ENCODE measurements at regions not wholly inside any gene's neighbourhood (a gene's known extent, or its start where the extent isn't known, plus 50 kb on each side); places are given as distances from the start of the nearest gene placed in this dataset.

GRCh38 chr6:147664092-147664491 is 155.6 kb downstream of the SAMD5 start:
- TF ChIP-seq, protein P1, sequence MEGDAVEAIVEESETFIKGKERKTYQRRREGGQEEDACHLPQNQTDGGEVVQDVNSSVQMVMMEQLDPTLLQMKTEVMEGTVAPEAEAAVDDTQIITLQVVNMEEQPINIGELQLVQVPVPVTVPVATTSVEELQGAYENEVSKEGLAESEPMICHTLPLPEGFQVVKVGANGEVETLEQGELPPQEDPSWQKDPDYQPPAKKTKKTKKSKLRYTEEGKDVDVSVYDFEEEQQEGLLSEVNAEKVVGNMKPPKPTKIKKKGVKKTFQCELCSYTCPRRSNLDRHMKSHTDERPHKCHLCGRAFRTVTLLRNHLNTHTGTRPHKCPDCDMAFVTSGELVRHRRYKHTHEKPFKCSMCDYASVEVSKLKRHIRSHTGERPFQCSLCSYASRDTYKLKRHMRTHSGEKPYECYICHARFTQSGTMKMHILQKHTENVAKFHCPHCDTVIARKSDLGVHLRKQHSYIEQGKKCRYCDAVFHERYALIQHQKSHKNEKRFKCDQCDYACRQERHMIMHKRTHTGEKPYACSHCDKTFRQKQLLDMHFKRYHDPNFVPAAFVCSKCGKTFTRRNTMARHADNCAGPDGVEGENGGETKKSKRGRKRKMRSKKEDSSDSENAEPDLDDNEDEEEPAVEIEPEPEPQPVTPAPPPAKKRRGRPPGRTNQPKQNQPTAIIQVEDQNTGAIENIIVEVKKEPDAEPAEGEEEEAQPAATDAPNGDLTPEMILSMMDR (IDR thresholded peaks at IDR 0.05; ENCODE audit: control extremely low read depth, extremely low read depth, low read depth, missing control alignments) = no peak
- ChIA-PET POLR2A (no interaction called here), CTCF (no interaction called here)
- no peak for DNase-seq (ENCODE audit: extremely low spot score)

DNA sequence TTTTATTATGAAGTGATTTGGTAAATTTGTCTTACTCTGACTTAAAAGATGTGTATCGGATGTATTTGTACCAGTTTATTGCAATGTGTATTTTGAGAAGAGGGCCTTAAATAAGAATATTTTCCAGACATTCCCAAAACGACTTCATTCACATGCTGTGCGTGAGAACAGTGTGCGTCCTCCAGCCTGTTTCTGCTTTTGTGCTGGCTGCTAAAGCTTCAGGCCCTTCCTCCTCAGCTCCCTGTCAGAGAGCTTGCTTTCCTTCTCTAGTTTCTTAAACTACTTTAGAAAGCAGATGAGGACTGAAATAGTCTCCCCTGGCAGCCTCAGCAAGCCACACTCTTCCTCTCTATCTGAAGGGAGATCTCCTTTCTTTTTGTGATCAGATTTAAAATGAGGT is 157.8 kb downstream of the SAMD5 start:
- CTCF ChIA-PET = interaction anchor here (1.0 to 1.5 kb wide), 3 partner anchors 9 to 52 kb away, joined by 3 to 5 read pairs (median 3); no protein-coding TSS in a partner anchor

DNA sequence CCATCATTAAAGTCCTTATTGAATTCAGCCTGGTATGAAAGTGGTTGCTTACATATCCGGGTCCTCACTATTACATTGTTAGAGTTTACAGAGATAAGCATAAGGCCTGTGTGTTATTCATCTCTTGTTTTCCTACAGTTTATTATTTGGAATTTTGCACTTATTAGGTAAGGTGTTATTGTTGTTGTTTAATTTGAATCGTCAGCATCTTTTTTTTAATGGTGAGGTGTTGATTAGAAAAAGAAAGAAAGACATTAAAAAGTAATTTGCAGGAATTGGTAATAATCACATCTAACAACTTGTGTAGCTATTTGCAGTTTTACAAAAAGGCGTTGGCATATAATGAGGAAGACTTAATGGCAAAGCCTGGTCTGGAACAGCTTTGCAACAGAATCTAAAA is 158.6 kb downstream of the SAMD5 start:
- TF ChIP-seq, protein P1 (IDR thresholded peaks at IDR 0.05; ENCODE audit: control extremely low read depth, extremely low read depth, low read depth, missing control alignments) = no peak
- DNase-seq (ENCODE audit: extremely low spot score) = no peak
- POLR2A ChIA-PET = no interaction called here
- CTCF ChIA-PET = interaction anchor here (1.0 to 1.5 kb wide), 3 partner anchors 8 to 52 kb away, joined by 3 to 5 read pairs (median 3); no protein-coding TSS in a partner anchor

More for the DNA sequence above, 157.8 kb downstream of the SAMD5 start:
- POLR2A ChIA-PET = no interaction called here
- TF ChIP-seq, protein P1 (IDR thresholded peaks at IDR 0.05; ENCODE audit: control extremely low read depth, extremely low read depth, low read depth, missing control alignments) = no peak
- DNase-seq (ENCODE audit: extremely low spot score) = no peak

GRCh38 chr6:147674099-147674498 is 165.6 kb downstream of the SAMD5 start:
- TF ChIP-seq, protein P1 (IDR thresholded peaks at IDR 0.05; ENCODE audit: control extremely low read depth, extremely low read depth, low read depth, missing control alignments) = no peak
- ChIA-PET POLR2A (no interaction called here), CTCF (no interaction called here)
- DNase-seq (ENCODE audit: extremely low spot score) = no peak

GRCh38 chr6:147674794-147675193 is 166.3 kb downstream of the SAMD5 start:
- POLR2A ChIA-PET = no interaction called here
- CTCF ChIA-PET = interaction anchor here (1.1 kb wide), 1 partner anchor 8 kb away, joined by 3 read pairs; no protein-coding TSS in a partner anchor

DNA sequence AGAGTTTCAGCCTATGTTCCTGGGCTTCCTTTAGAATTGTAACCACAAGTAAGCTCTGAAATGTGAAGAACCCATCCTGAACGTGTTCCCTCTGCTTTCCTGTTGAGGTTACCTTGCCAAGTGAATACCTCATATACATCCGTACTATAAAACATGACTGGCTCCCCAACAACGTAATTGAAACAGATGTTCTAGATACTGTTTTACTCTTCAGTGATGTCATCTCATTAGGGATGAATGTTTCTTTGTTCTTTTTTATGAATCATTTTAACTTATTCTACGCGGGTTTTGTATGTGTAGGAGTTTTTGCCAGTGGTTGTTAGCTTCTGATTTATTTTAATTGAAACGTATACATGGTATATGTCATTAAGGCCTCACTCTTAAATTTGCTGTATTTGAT is 166.8 kb downstream of the SAMD5 start:
- no peak for DNase-seq (ENCODE audit: extremely low spot score)
- CTCF ChIA-PET = interaction anchor here (1.1 kb wide), 1 partner anchor 8 kb away, joined by 3 read pairs; no protein-coding TSS in a partner anchor
- TF ChIP-seq, protein P1 (IDR thresholded peaks at IDR 0.05; ENCODE audit: control extremely low read depth, extremely low read depth, low read depth, missing control alignments) = no peak
- POLR2A ChIA-PET = no interaction called here

More at GRCh38 chr6:147674794-147675193, 166.3 kb downstream of the SAMD5 start:
- TF ChIP-seq, protein P1 (IDR thresholded peaks at IDR 0.05; ENCODE audit: control extremely low read depth, extremely low read depth, low read depth, missing control alignments) = no peak
- DNase-seq (ENCODE audit: extremely low spot score) = no peak

Data from GM10248 (cell line).